ENCODE measurements at regions not wholly inside any gene's neighbourhood (a gene's known extent, or its start where the extent isn't known, plus 50 kb on each side); places are given as distances from the start of the nearest gene placed in this dataset.

DNA sequence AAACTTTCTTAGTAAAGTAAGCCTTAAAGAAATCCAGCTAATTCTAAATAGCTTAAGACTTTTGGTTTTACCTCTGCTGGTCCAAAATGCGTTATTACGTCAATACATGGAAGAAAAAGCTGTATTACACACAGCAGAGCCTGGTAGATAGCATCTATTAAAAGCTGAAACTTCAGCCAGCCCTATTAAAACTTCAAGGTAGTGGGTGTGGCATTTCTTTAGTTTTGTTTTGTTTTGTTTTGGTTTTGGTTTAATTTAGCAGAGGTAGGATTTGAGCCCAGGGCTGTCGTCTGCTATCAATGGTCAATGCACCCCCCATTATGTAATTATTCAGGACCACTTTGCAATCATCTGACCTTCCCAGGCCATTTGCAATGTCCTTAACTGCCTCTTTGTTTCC, 318.4 kb upstream of the MAF start:
- no peak for DNase-seq (ENCODE audit: low spot score)
- Histone ChIP-seq H3K9me3 (ENCODE audit: low read depth, low read length, poor library complexity, severe bottlenecking) (no peaks in the 10 kb centered on the region), H3K36me3 (ENCODE audit: insufficient read depth, low read length, poor library complexity, severe bottlenecking) (no peaks in the 10 kb centered on the region), H3K4me3 (ENCODE audit: low read depth, low read length, poor library complexity, severe bottlenecking) (no peak overlapping the region), H3K27me3 (replicated peaks; ENCODE audit: insufficient read depth, low read depth, low read length, poor library complexity) (no peaks in the 10 kb centered on the region), H3K27ac (ENCODE audit: low read depth, low read length, poor library complexity, severe bottlenecking) (no peak overlapping the region), H3K4me1 (ENCODE audit: insufficient read depth, low read length, poor library complexity, severe bottlenecking) (no peaks in the 10 kb centered on the region)
- POLR2A ChIA-PET (ENCODE audit: low non-redundant PET): no interaction called here
- BruUV-seq (replicated peaks): no TSS peak
- CTCF ChIA-PET: no interaction called here
- TF ChIP-seq EZH2 (IDR thresholded peaks at IDR 0.05; ENCODE audit: borderline replicate concordance, low read depth, low read length, poor library complexity, severe bottlenecking): no peak
- TF ChIP-seq, protein P1, sequence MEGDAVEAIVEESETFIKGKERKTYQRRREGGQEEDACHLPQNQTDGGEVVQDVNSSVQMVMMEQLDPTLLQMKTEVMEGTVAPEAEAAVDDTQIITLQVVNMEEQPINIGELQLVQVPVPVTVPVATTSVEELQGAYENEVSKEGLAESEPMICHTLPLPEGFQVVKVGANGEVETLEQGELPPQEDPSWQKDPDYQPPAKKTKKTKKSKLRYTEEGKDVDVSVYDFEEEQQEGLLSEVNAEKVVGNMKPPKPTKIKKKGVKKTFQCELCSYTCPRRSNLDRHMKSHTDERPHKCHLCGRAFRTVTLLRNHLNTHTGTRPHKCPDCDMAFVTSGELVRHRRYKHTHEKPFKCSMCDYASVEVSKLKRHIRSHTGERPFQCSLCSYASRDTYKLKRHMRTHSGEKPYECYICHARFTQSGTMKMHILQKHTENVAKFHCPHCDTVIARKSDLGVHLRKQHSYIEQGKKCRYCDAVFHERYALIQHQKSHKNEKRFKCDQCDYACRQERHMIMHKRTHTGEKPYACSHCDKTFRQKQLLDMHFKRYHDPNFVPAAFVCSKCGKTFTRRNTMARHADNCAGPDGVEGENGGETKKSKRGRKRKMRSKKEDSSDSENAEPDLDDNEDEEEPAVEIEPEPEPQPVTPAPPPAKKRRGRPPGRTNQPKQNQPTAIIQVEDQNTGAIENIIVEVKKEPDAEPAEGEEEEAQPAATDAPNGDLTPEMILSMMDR (conservative IDR thresholded peaks at IDR 0.05; ENCODE audit: low read depth, low read length): no peak
- intact Hi-C loops (cut with micrococcal nuclease; ENCODE audit: unreplicated experiment): no loop called here

DNA sequence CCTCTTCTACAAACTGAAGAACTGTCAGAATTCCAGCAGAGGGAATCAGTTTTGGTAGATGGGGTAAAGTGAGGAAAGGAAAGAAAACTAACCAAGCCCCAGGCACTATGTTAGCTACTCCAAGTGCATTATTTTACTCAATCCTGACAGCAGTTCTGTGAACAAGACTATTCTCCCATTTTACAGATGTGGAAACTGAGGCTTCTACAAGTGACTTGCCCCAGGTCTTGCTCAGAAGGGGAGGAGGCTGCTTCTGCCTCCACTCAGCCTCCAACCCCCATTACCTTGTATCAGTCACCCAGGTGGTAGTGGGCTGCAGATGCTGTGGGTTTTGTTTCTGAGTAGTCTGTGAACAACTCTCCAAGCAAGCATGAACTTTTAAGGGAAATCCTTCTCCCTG, 315.2 kb upstream of the MAF start:
- ChIA-PET CTCF (no interaction called here), POLR2A (ENCODE audit: low non-redundant PET) (no interaction called here)
- no peak for DNase-seq (ENCODE audit: low spot score)
- no peaks in the 10 kb centered on the region for H3K9me3 ChIP-seq (ENCODE audit: low read depth, low read length, poor library complexity, severe bottlenecking)
- H3K36me3 ChIP-seq (ENCODE audit: insufficient read depth, low read length, poor library complexity, severe bottlenecking): no peaks in the 10 kb centered on the region
- no peaks in the 10 kb centered on the region for H3K27me3 ChIP-seq (replicated peaks; ENCODE audit: insufficient read depth, low read depth, low read length, poor library complexity)
- no peaks in the 10 kb centered on the region for H3K4me1 ChIP-seq (ENCODE audit: insufficient read depth, low read length, poor library complexity, severe bottlenecking)
- no TSS peak for BruUV-seq (replicated peaks)
- intact Hi-C loops (cut with micrococcal nuclease; ENCODE audit: unreplicated experiment): no loop called here
- H3K27ac ChIP-seq (ENCODE audit: low read depth, low read length, poor library complexity, severe bottlenecking): no peak overlapping the region
- TF ChIP-seq, protein P1 (conservative IDR thresholded peaks at IDR 0.05; ENCODE audit: low read depth, low read length): no peak
- no peak for TF ChIP-seq EZH2 (IDR thresholded peaks at IDR 0.05; ENCODE audit: borderline replicate concordance, low read depth, low read length, poor library complexity, severe bottlenecking)
- no peak overlapping the region for H3K4me3 ChIP-seq (ENCODE audit: low read depth, low read length, poor library complexity, severe bottlenecking)

DNA sequence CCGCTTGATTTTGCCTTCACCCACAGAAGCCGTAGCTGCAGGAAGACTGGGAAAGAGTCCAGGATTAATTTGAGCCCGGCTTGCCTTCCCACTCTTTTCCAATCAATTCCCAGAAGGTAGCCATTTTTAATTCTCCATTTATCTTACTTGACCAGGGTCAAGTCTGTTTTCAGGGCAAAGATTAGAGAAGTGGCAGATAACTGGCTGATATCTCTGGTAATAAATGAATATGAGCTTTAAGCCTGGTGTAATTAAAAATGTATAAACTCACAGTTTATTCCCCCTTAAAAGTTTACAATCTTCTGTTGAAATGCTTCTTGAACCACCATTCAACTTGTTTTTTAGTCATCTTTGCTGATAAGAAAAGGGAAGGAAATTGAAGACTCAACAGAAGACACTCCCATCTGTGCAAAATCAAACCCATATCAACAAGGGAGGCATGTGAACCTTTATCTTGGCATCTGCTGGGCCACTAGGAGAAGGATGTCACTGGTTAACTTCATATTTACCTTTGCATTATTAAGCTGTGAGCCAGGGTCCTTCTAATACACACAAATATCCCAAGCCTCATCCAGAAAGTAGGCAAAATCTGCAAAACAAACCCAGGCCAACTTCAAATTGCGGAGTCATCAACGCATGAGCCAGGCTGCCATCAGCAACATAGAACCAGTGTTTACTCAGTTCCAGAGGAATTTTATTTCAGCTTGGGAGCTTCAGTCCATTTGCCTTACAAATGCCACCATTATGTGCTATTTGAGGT, 314.6 kb upstream of the MAF start:
- Histone ChIP-seq H3K27ac (ENCODE audit: low read depth, low read length, poor library complexity, severe bottlenecking) (no peak overlapping the region), H3K4me1 (ENCODE audit: insufficient read depth, low read length, poor library complexity, severe bottlenecking) (no peaks in the 10 kb centered on the region), H3K36me3 (ENCODE audit: insufficient read depth, low read length, poor library complexity, severe bottlenecking) (no peaks in the 10 kb centered on the region), H3K27me3 (replicated peaks; ENCODE audit: insufficient read depth, low read depth, low read length, poor library complexity) (no peaks in the 10 kb centered on the region), H3K9me3 (ENCODE audit: low read depth, low read length, poor library complexity, severe bottlenecking) (no peaks in the 10 kb centered on the region), H3K4me3 (ENCODE audit: low read depth, low read length, poor library complexity, severe bottlenecking) (no peak overlapping the region)
- intact Hi-C loops (cut with micrococcal nuclease; ENCODE audit: unreplicated experiment): no loop called here
- no peak for DNase-seq (ENCODE audit: low spot score)
- TF ChIP-seq, protein P1 (conservative IDR thresholded peaks at IDR 0.05; ENCODE audit: low read depth, low read length): no peak
- TF ChIP-seq EZH2 (IDR thresholded peaks at IDR 0.05; ENCODE audit: borderline replicate concordance, low read depth, low read length, poor library complexity, severe bottlenecking): no peak
- no TSS peak for BruUV-seq (replicated peaks)
- POLR2A ChIA-PET (ENCODE audit: low non-redundant PET): no interaction called here
- CTCF ChIA-PET: no interaction called here
